Left ventricle myocardium superior (tissue), 1 donor: ENCODE measurements at regions not wholly inside any gene's neighbourhood (a gene's known extent, or its start where the extent isn't known, plus 50 kb on each side); places are given as distances from the start of the nearest gene placed in this dataset.
"Not testable (repeated sequence)": the region's sequence is repeated elsewhere in the genome, so short reads cannot be mapped to it uniquely, and the experiment has no call there.

ENCODE experiments used
- ATAC-seq: fragments of 200-7000 bp; cut with Tn5 transposase; one replicate; pipeline ENCODE4 v1.9.1; 2020; ENCODE audit warnings: mild to moderate bottlenecking, moderate library complexity
- DNase-seq: peaks from one replicate; pipeline ENCODE4 v3.0.0-alpha.2; 2020
- intact Hi-C: fragments of 100-400 bp; cut with micrococcal nuclease; formaldehyde crosslinking; loops from one replicate; pipeline ENCODE4 v1.11.0; 2022
- donor health status: DM: no; HTN: yes; CAD: no; lungs with severe emphysema.

DNA sequence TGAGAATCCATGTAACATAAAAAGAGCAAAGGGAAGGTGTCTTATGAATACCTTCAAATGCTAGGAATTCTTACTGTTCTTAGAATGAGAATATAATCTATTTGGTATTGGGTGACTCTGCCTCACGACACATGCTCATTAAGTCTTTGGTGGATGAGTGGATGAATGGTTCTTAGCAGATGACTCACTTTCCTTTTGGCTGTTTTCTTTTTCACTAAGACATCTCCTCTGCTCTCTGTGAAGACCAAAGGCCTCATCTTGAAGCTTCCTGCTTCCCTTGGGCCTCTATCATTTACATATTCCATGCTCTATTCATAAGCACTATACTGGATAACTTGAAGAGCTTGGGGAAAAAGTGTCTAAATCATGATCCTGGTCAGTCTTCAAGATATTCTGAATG lies 468.1 kb downstream of the SPATA31D1 start:
- DNase-seq, result no peak
- no peak for ATAC-seq
- intact Hi-C loops, result no loop called here

DNA sequence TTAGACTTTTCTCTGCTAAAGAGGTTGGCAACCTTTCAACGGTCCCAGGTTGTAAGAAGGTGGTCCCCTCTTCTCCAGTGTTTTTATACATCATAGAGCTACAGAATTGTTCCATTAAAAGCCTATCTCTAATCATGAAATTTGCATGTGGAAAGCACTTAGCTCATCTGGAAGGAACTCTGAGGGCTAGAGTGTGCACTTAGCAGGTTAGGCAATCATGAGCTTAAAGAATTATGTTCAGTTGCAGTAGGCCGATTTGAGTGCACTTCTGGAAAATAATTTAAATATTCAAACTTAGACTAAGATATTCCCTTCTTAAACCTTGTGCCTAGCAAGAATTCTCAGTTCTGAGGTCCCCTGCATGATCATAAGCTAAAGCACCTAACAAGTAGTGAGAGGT lies 468.7 kb downstream of the SPATA31D1 start:
- ATAC-seq (no peak), DNase-seq (no peak)
- intact Hi-C loops, result no loop called here

DNA sequence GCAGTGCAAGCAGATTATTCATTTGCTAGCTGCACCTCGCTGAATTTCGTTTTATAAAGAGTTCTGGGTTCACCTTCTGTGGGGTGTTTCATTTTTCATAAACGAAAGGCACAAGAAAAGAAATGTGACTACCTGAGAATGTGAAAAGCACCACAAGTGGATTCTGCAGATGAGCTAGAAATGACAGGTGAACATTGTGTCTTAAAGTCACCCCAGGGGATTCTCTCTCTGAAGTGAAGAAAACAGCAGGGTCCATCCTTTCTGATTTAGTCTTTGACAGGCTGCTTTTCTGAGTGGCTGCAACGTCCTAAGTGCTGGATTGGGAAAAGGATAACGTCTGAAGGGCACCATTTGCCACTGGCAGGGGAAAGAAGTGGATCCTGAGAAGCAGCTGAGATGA lies 469.3 kb downstream of the SPATA31D1 start:
- ATAC-seq, result no peak
- intact Hi-C loops, result no loop called here
- no peak for DNase-seq

DNA sequence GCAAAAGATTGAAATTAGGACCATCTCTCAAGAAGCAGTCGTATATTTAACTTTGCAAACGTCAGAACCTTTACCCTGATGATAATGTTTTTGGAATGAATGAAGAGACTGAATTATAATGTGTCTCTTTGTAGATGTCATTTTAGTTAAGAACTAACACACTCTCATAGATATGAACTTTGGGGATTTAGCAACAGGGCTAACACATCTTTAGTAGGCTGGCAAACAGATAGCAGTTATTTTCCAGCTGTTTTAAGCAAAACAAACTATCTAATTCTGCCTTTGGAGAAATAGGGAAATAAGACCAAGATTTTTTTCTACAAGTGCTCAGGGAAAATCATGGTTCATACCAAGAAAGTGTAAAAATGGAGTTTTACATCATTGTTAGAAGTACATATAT lies 469.7 kb downstream of the SPATA31D1 start:
- ATAC-seq, result no peak
- intact Hi-C loops, result no loop called here

DNA sequence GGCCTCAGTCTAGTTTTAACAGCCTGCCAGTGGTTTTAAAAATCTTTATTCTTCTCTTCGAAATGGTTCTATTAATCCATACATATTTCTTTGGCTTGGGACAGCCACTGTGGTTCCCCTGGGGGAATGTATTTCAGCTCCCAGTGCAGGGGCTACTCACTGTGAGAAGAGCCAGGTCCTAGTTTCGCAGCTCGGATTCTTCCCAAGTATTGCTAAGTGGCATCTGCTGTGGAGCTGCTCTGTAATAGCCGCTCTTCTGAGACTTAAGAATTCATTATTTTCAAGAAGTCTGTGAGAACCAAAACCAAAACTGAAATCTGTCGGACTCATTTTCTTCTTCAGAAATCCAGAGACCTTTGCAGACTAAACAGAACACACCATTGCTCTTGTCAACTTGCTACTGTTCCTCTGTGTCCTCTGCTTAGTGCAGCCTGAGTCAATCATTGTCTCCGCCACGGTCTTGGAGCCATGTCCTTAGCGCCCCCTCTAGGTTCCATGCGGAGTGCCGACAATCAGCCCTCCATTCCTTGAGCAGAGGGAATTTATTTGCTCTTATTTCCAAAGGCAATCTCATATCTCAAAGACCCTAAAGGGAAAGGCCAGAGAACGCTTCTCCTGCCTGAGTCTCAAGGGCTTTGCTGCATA lies 478.2 kb downstream of the SPATA31D1 start:
- intact Hi-C loops, result no loop called here
- ATAC-seq (peak; percentile 53), DNase-seq (peak; percentile 25)

More for the DNA sequence above, 469.7 kb downstream of the SPATA31D1 start:
- no peak for DNase-seq

DNA sequence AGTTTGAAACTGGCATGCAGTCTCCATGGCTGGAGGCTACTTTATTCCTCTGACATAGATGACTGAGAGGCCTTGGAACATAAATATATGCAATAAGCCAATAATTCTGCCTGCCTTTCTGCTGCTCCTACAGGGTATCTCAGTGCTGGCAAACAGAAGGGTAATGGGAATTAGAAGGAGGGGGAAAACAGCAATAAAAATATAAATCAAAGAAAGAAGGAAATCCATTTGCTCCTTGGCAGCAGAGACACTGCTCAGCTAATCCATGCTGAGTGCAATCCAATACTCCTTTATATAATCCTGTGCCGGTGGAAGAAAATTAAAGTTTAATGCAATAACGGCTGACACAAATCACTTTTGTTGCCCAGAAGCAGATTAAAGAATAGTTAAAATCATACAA lies 478.9 kb downstream of the SPATA31D1 start:
- no peak for ATAC-seq
- no peak for DNase-seq
- intact Hi-C loops, result no loop called here

DNA sequence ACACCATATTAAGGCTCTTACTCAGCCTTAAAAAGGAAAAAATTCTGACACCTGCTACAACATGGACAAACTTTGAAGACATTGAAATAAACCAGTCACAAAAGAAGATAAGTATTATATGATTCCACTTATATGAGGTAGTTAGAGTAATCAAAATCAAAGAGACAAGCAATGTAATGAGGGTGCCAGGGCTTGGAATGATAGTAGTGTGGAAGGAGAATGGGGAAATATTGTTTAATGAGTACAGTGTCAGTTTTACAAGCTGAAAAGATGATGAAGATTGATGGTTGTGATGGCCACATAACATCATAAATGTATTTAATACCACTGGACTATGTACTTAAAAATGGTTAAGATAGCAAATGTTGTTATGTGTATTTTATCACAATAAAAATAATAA lies 485.7 kb downstream of the SPATA31D1 start:
- DNase-seq (no peak), ATAC-seq (no peak)
- intact Hi-C loops, result no loop called here

DNA sequence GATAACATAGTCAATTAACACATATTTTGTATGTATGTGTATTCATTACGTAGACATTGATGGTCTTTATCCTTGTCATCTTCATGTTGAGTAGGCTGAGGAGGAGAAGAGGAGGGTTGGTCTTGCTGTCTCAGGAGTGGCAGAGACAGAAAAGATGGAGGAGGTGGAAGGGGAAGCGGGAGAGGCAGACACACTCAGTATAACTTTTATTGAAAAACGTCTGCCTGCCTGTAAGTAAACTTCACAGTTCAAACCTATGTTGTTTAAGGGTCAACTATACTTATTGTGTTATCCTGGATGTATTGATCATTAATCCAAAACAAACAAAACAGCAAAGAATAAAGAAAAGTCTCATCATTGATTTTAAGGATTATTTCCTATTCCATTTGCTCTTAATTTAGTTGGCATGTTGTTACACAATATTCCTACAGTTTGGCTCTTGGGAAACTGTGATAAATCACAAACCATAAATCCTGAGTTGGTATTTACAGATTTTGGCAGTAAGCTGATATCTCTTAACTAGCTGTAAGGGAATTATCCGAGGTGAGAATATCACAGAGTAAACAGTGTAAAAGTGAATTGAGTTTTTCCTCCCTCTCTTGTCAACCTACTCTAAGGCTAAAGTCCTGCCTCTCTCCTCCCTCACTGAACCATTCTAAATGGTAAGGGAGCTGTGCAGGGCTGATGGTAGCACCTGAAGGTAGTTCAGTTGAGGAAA lies 487.2 kb downstream of the SPATA31D1 start:
- intact Hi-C loops, result no loop called here
- no peak for DNase-seq
- ATAC-seq, result no peak

DNA sequence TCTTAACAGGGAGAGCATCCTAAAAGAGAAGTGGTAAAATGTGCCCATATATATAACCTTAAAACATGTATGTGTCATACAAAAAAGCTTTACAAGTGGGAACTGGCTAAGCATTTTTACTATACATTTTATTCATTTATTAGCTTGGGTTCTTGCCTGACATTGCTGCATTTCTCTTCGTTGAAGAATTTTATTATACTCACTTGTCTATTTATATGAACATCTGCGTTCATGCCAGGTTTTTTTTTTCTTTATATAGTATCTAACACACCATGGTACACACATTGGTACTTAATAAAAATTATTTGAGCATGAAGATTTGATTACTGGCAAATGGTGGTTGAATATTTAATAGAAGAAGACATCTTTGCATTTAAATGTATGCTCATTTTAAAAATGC lies 492.3 kb downstream of the SPATA31D1 start:
- ATAC-seq, result no peak
- intact Hi-C loops, result loop anchor here (10.0 kb wide), 1 partner anchor 124 kb away; no protein-coding TSS in a partner anchor
- no peak for DNase-seq

DNA sequence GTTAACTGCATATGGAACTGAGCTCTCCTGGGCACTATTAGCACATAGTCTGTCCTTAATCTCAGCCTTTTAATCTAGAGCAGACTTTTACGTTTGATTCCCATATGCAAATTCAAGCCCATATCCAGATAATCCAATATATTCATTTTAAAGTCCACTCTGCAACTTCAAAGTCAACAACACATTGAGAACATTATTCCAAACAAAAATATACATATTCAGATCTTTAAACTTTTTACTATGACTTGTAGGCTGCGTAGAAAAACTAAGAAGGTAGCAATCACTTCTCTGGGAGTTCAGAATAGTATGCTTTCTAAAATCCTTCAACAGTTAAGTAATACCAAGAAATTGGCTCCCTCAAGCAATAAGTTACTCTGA lies 499.4 kb downstream of the SPATA31D1 start:
- intact Hi-C loops, result loop anchor here (10.0 kb wide), 1 partner anchor 117 kb away; no protein-coding TSS in a partner anchor
- DNase-seq, result no peak
- no peak for ATAC-seq

DNA sequence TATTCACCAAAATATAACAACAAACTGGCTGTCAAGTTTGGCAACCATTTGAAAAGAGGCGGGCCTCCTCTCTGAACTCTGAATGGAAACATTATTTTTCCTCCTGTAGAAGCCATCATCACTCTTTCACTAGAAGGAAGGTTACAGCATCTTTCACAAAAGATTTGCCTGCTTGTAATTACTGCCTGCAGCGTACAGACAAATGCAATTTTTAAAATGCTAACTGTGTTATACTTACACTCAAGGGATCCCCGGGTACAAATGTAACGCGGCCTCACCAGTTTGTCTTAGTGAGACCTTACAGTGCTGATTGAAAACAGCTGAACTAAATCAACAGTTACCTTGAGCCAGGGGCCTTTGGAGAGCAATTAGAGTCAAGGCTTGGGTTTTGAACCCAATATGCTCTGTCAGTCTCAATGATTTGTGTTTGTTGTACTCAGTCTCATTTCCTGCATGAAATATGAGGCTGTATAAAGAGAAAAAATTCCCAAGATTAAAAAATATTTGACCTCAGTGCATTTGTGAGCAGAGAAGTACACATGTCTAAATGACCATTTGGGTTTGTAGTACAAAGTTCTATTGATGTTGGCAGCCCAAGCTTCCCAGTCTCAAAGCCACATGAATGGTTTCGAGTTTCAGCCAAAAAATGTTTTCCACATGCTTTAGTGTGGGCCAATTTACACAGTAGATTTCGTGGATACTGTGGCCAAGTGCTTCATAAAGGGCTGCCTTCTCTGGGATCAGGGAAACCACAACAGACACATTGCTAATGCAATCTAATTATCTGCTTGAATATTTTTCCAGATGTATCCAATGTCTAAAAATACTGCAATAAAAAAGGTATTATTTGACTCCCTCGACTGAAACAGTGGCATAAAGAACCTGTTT lies 500.0 kb downstream of the SPATA31D1 start:
- intact Hi-C loops, result loop anchor here (10.0 kb wide), 1 partner anchor 116 kb away; no protein-coding TSS in a partner anchor
- peak; percentile 89 for ATAC-seq
- DNase-seq, result peak; percentile 22

DNA sequence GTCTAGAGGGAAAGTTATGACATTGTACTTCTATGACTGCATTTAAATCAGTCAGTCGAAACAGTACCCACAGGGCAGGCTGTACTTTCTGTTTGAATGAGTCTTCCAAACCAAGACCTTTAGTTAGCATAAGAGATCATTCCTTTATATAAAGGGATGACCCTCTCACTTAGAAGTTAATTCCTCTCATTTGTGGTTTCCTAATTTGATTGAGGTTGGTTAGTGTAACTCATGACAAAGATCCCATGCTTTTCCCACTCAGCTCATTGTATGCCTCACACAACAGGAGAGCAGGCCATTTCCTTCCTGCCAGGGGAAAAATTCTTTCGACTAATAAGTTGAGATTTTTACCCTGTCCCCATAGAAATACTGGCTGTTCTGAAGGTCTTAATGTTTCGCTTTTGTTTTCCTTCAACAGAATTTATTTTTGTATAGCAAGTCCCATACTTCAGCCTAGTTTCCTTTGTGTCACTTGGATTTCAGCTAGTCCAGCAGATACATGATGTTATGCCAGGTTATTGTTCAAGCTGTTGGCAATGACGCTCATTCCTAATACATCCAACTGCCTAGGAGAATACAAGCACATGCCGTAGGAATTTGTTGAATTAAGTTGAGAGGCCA lies 500.7 kb downstream of the SPATA31D1 start:
- DNase-seq, result no peak
- intact Hi-C loops, result loop anchor here (10.0 kb wide), 1 partner anchor 115 kb away; no protein-coding TSS in a partner anchor
- ATAC-seq, result peak; percentile 56

DNA sequence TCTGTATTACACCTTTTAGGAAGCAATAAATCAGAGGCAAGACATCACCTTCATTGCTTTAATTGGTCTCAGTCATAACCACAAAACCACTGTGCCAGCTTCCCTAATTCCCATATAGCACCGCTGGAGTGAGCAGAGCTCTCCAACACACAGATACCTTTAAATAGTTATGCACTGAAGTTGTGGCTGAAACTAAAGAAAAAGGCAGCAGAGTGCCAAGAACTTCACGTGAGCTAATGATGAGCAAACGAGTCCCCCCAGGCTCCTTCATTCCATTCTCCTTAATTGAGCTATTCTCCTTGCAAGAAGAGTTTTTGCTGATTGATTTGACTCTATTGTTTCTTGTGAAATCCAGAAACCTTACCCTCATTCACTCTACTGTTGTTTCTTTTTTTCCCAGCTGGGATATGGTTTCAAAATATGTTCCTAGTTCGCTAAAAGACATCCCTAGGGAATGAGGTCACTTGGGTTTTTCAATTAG lies 501.5 kb downstream of the SPATA31D1 start:
- peak; percentile 25 for ATAC-seq
- intact Hi-C loops, result no loop called here
- no peak for DNase-seq

DNA sequence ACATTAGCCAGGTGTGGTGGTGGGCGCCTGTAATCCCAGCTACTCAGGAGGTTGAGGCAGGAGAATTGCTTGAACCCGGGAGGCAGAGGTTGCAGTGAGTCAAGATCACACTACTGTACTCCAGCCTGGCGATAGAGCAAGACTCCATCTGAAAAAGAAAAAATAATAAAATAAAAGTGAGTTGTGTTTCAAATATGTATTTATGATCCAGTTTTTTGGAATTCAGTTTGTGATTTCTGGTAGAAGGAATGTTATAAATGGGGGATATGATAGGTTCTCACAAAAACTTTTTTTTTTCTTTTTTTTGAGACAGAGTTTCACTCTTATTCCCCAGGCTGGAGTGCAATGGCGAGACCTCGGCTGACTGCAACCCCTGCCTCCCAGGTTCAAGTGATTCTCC lies 502.2 kb downstream of the SPATA31D1 start:
- DNase-seq, ATAC-seq, intact Hi-C loops: not testable (repeated sequence)

DNA sequence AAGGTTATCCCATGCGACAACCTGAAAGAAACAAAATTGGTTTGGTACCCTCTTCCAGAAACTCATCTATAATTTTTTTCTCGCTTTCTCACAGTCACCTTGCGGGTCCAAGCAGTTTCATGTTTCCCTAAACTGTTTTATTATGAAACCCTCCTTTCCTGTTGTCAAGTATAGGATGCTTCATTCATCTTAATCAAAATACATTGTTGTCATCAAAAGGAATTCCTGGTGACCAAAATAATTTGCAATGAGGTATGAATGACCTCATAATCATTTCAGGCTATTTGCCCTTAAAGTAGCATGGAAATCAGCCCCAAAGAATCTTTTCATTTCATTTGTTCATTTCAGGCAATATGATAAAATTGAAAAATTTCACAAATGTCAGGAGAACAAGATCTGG lies 503.0 kb downstream of the SPATA31D1 start:
- intact Hi-C loops, result no loop called here
- DNase-seq (no peak), ATAC-seq (no peak)

DNA sequence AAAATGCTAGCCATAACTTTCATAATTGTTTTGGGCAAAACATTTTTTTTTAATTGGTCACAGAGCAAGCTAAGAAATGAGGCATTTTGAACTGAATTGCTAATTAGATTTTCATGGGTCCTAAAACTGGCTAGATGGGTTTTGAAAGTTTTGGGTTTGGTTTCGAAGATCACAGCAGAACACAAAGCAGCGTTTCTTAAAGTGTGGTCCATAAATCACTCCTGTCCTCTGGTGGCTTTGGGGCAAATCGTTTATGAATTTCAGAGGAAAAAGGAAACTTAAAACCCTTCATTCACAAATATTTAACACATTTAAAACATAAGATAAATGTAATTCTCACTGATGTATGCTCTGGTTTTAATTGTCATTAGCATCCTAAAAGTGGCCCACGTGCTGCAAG lies 503.7 kb downstream of the SPATA31D1 start:
- intact Hi-C loops, result no loop called here
- no peak for DNase-seq
- ATAC-seq, result no peak

DNA sequence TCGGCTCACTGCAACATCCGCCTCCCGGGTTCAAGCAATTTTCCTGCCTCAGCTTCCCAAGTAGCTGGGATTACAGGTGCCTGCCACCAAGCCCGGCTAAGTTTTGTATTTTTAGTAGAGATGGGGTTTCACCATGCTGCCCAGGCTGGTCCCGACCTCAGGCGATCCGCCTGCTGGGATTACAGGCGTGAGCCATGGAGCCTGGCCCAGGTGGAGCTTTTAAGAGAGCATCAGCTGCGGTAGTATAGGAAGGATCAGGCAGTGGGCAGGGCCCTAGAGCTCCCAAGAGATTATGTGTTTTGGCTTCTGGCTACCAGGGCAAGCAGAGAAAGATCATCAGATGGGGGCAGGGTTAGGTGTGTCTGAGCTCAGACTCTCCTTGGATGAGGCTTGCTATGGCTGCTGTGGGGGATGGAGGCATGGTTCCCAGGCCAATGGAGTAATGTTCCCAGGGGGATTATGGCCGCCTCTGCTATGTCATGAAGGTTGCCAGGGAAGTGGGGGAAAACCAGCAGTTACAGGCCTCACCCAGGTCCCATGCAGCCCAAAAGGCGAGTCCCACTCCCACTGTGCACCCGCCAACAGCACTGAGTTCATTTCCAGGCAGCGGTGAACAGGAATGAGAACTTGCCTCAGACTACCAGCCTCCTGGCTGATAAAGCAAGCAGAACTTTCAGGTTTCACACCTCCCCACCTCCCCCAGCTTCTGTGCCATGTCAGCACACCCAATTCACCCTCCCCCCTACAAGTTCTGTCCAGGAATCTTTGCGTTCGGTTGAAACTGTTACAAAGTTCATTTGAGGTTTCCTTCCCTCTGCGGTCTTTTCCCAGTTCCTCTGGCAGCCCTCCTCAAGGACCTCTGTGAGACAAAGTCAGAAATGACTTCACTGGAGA lies 507.6 kb downstream of the SPATA31D1 start:
- DNase-seq (peak; percentile 29), ATAC-seq (peak; percentile 77)
- intact Hi-C loops, result no loop called here

DNA sequence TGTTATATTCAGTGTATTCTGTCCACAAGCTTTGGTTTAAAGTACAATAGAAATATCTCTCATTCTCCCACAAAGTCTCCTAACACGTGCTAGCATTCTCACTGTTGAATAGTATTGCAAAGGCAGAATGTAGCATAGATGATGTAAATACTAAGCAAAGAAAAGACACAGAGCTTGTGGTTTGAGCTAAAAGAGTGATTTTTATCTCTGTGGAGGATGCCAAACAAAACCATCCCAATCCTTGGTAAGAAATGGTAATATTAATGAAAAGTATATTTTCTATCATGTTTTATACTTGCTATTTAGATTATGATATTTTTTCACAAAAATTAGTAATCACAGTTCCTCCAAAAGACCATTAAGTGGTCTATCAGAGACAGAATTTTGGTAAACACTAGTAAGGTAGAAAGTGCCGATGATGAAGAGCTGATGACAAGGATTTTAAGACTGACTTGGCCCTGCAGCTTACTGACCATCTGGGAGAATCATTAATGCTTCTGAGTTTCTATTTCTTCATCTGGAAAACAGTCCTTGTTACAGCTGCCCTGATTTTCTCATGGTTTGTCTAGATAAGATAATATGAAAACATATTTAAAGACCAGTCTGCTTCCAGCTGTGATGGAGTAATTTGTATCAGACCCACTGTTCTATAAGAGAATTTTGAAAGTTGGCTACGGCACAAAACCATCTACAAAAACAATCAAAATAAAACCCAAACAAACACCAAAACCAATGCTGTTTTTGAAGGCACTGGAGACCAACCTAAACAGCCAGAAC lies 510.2 kb downstream of the SPATA31D1 start:
- intact Hi-C loops, result no loop called here
- peak; percentile 86 for ATAC-seq
- no peak for DNase-seq
